ENCODE measurements at regions not wholly inside any gene's neighbourhood (a gene's known extent, or its start where the extent isn't known, plus 50 kb on each side); places are given as distances from the start of the nearest gene placed in this dataset.

GRCh38 chr13:68051910-68052309 lies 821.8 kb upstream of the PCDH9 start:
- TF ChIP-seq CTCF (IDR thresholded peaks at IDR 0.05): no peak
- TF ChIP-seq POLR2A (IDR thresholded peaks at IDR 0.05): no peak
- no peak for TF ChIP-seq POLR2AphosphoS5 (IDR thresholded peaks at IDR 0.05)

Data from transverse colon (tissue), 4 donors.